K562 (cell line): ENCODE measurements at regions not wholly inside any gene's neighbourhood (a gene's known extent, or its start where the extent isn't known, plus 50 kb on each side); places are given as distances from the start of the nearest gene placed in this dataset.
A peak's percentile ranks its signal among the peaks of the same experiment; 100 is the strongest.

Experiments
- ATF1 ChIP-seq, 2 experiments: fragments of 450-650 bp in 1 of 2; IDR thresholded peaks; 2 replicates each; pipeline ENCODE4 v1.6.1; 2016; ENCODE audit warnings: missing compliant biosample characterization in 1 of 2, missing genetic modification characterization in 1 of 2
- BRD9 ChIP-seq: fragments of 450-650 bp; IDR thresholded peaks from 2 replicates; pipeline ENCODE4 v1.6.1; 2018; ENCODE audit warnings: low read depth; ENCODE audit not compliant: partially characterized antibody
- CREB5 ChIP-seq: fragments of 250-450 bp; sonication (Bioruptor Pico); IDR thresholded peaks from 2 replicates; pipeline ENCODE4 v1.5.0; 2020; ENCODE audit warnings: mild to moderate bottlenecking
- CTCF ChIP-seq, 3 experiments: IDR thresholded peaks in 2 of 3; conservative IDR thresholded peaks in 1 of 3; 2 replicates each; pipeline ENCODE4 v1.5.1; 2011 to 2012; ENCODE audit warnings: low read length in 3 of 3, mild to moderate bottlenecking in 3 of 3, control low read depth in 2 of 3, improper control_type of control experiment in 1 of 3, inconsistent platforms in 1 of 3, low read depth in 1 of 3, mixed read lengths in 1 of 3, moderate library complexity in 1 of 3; ENCODE audit not compliant: insufficient read depth in 2 of 3
- DEAF1 ChIP-seq: fragments of 450-650 bp; formaldehyde crosslinking; IDR thresholded peaks from 2 replicates; pipeline ENCODE4 v1.4.0; 2020; ENCODE audit warnings: mild to moderate bottlenecking, moderate library complexity
- E2F4 ChIP-seq: sonication (generic); formaldehyde crosslinking; IDR thresholded peaks from 2 replicates; pipeline ENCODE4 v1.8.0; 2022; ENCODE audit warnings: mild to moderate bottlenecking, low read depth, missing genetic modification reagents
- ESRRA ChIP-seq: fragments of 450-650 bp; IDR thresholded peaks from 2 replicates; pipeline ENCODE4 v1.6.1; 2014; ENCODE audit warnings: low read depth, mild to moderate bottlenecking, moderate library complexity, borderline replicate concordance
- FOXA1 ChIP-seq: fragments of 450-650 bp; IDR thresholded peaks from 2 replicates; pipeline ENCODE4 v1.6.1; 2016; ENCODE audit warnings: mild to moderate bottlenecking, borderline replicate concordance
- HEY1 ChIP-seq: fragments of 250-450 bp; sonication (Bioruptor Pico); IDR thresholded peaks from 2 replicates; pipeline ENCODE4 v1.5.0; 2020; ENCODE audit warnings: mild to moderate bottlenecking, moderate library complexity, borderline replicate concordance
- MCM7 ChIP-seq, 2 experiments: fragments of 450-650 bp; IDR thresholded peaks; 2 replicates each; pipeline ENCODE4 v1.6.1; 2016 to 2018
- MEIS2 ChIP-seq: fragments of 450-650 bp; IDR thresholded peaks from 2 replicates; pipeline ENCODE4 v1.6.1; 2014; ENCODE audit warnings: mild to moderate bottlenecking; ENCODE audit not compliant: partially characterized antibody
- MTA1 ChIP-seq: fragments of 450-650 bp; IDR thresholded peaks from 2 replicates; pipeline ENCODE4 v1.6.1; 2017; ENCODE audit warnings: borderline replicate concordance
- PBX2 ChIP-seq, 2 experiments: IDR thresholded peaks in 1 of 2; conservative IDR thresholded peaks in 1 of 2; 2 replicates each; pipeline ENCODE4 v1.6.1; 2016; ENCODE audit warnings: low read depth in 2 of 2, mild to moderate bottlenecking in 1 of 2, missing compliant biosample characterization in 1 of 2, missing genetic modification characterization in 1 of 2, moderate library complexity in 1 of 2
- RAD21 ChIP-seq, 2 experiments: fragments of 250-450 bp in 1 of 2; fragments of 450-650 bp in 1 of 2; sonication (Bioruptor Pico) in 1 of 2; formaldehyde crosslinking in 1 of 2; IDR thresholded peaks in 1 of 2; conservative IDR thresholded peaks in 1 of 2; 2 replicates each; pipeline versions ENCODE4 v1.4.0 to v1.8.0; 2020 to 2022; ENCODE audit warnings: mild to moderate bottlenecking in 2 of 2, moderate library complexity in 1 of 2
- ZNF12 ChIP-seq: sonication (generic); formaldehyde crosslinking; IDR thresholded peaks from 2 replicates; pipeline ENCODE4 v1.4.0; 2020; ENCODE audit warnings: mild to moderate bottlenecking, missing genetic modification reagents
- ZNF431 ChIP-seq: sonication (generic); formaldehyde crosslinking; IDR thresholded peaks from 2 replicates; pipeline ENCODE4 v1.8.0; 2022; ENCODE audit warnings: mild to moderate bottlenecking, missing genetic modification reagents
- ZNF766 ChIP-seq: fragments of 200-800 bp; sonication (Bioruptor generic); conservative IDR thresholded peaks from 2 replicates; pipeline ENCODE4 v1.6.1; 2016; ENCODE audit warnings: missing genetic modification characterization, missing compliant biosample characterization
- ZZZ3 ChIP-seq: fragments of 450-650 bp; IDR thresholded peaks from 2 replicates; pipeline ENCODE4 v1.6.1; 2016; ENCODE audit warnings: antibody characterized with exemption, mild to moderate bottlenecking, moderate library complexity

- TF ChIP-seq CREB5 (CRISPR knock-in tag), result no peak
- TF ChIP-seq DEAF1 (CRISPR knock-in tag), result peak; percentile 84
- no peak for TF ChIP-seq ZNF12 (CRISPR knock-in tag)
- no peak for TF ChIP-seq HEY1 (CRISPR knock-in tag)
- peak; percentile 65 for TF ChIP-seq MEIS2
- no peak for TF ChIP-seq FOXA1
- no peak for TF ChIP-seq ATF1 (CRISPR knock-in tag; IDR thresholded peaks at IDR 0.05)
- TF ChIP-seq ATF1 (tag; IDR thresholded peaks at IDR 0.05), result no peak
- no peak for TF ChIP-seq ZZZ3
- no peak for TF ChIP-seq PBX2 (CRISPR knock-in tag; IDR thresholded peaks at IDR 0.05; ENCODE audit: low read depth)
- TF ChIP-seq PBX2 (tag; conservative IDR thresholded peaks at IDR 0.05; ENCODE audit: low read depth), result peak; percentile 85
- no peak for TF ChIP-seq E2F4 (CRISPR knock-in tag)
- no peak for TF ChIP-seq MCM7 (IDR thresholded peaks at IDR 0.05)
- TF ChIP-seq ZNF766 (CRISPR knock-in tag), result no peak
- TF ChIP-seq ZNF431 (CRISPR knock-in tag), result no peak
- no peak for TF ChIP-seq MTA1
- peak; percentile 77 to 91 (median 79) for TF ChIP-seq CTCF (IDR thresholded peaks at IDR 0.05 in 2 of 3, conservative IDR thresholded peaks at IDR 0.05 in 1 of 3; ENCODE audit: insufficient read depth in 2 of 3, low read depth in 1 of 3, low read length in 3 of 3)
- no peak for TF ChIP-seq BRD9
- no peak for TF ChIP-seq ESRRA
- TF ChIP-seq RAD21 (CRISPR knock-in tag; conservative IDR thresholded peaks at IDR 0.05 in 1 of 2, IDR thresholded peaks at IDR 0.05 in 1 of 2), result peak; percentile 91 to 93
Measured at GRCh38 chr1:228664399-228664914, 70.8 kb upstream of the RHOU start (continued).
